Small intestine (tissue), 7 donors: ENCODE measurements at regions not wholly inside any gene's neighbourhood (a gene's known extent, or its start where the extent isn't known, plus 50 kb on each side); places are given as distances from the start of the nearest gene placed in this dataset.

Experiments
- DNase-seq, 2 donors: peaks; one replicate each; pipeline versions ENCODE4 v3.0.0 to v3.0.0-alpha.2; 2013
- FAIRE-seq: peaks from 2 replicates; lab custom pipeline; 2012; peaks lifted over from hg19 to GRCh38; lab: Jason Lieb, UNC
- H3K27ac ChIP-seq, 3 donors: one replicate each; pipeline ENCODE4 v1.5.1; 2013; ENCODE audit warnings: low read length in 2 of 3, mild to moderate bottlenecking in 2 of 3, control low read depth in 1 of 3, inconsistent platforms in 1 of 3, low read depth in 1 of 3, moderate library complexity in 1 of 3
- H3K27me3 ChIP-seq, 3 donors: one replicate each; pipeline ENCODE4 v1.6.1; 2013; ENCODE audit warnings: low read length in 3 of 3, inconsistent platforms in 1 of 3; ENCODE audit not compliant: control insufficient read depth in 3 of 3, insufficient read depth in 3 of 3
- H3K36me3 ChIP-seq, 3 donors: one replicate each; pipeline ENCODE4 v1.6.1; 2013; ENCODE audit warnings: low read length in 3 of 3, inconsistent platforms in 1 of 3, low read depth in 1 of 3, mild to moderate bottlenecking in 1 of 3, moderate library complexity in 1 of 3; ENCODE audit not compliant: control insufficient read depth in 3 of 3, insufficient read depth in 2 of 3
- H3K4me1 ChIP-seq, 3 donors: one replicate each; pipeline ENCODE4 v1.6.1; 2013; ENCODE audit warnings: low read length in 2 of 3, inconsistent platforms in 1 of 3, low read depth in 1 of 3, mild to moderate bottlenecking in 1 of 3, moderate library complexity in 1 of 3; ENCODE audit not compliant: control insufficient read depth in 3 of 3, insufficient read depth in 2 of 3
- H3K4me3 ChIP-seq, 3 donors: one replicate each; pipeline ENCODE4 v1.5.1; 2013; ENCODE audit warnings: low read length in 3 of 3, control low read depth in 1 of 3, inconsistent platforms in 1 of 3, low read depth in 1 of 3, mild to moderate bottlenecking in 1 of 3, moderate library complexity in 1 of 3
- H3K9me3 ChIP-seq, 2 donors: one replicate each; pipeline ENCODE4 v1.6.1; 2013; ENCODE audit warnings: low read depth in 1 of 2, low read length in 1 of 2; ENCODE audit not compliant: control insufficient read depth in 2 of 2, insufficient read depth in 1 of 2
- WGBS, 3 donors: extraction: QIAGEN DNeasy Blood & Tissue Kit; methylation state at CpG; one replicate each; pipeline ENCODE4 v1.1.7; 2013; 5-methylcytosine and 5-hydroxymethylcytosine counted together
- donor health status: healthy with polysubstance abuse.
- donor health status: control.
- donor health status: control.
- donor health status: Bipolar disorder and iron deficiency.
- donor health status: healthy.

DNA sequence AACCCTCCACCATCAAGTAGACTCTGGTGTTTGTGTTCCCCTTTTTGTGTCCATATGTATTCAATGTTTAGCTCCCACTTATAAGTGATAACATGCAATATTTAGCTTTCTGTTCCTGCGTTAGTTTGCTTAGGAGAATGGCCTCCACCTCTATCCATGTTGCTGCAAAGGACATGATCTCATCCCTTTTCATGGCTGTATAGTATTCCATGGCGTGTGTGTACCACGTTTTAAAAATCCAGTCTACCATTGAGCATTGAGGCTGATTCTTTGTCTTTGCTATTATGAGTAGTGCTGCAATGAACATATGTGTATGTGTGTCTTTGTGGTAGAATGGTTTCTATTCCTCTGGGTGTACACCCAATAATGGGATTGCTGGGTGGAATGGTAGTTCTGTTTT is 140.1 kb downstream of the BASP1 start:
- Histone ChIP-seq H3K36me3 (no peaks in the 10 kb centered on the region), H3K27ac (no peak overlapping the region), H3K4me1 (no peaks in the 10 kb centered on the region), H3K4me3 (no peak overlapping the region), H3K9me3 (peaks cover 0 to 4% of the 10 kb centered on the region in 2 donors), H3K27me3 (no peaks in the 10 kb centered on the region)
- DNase-seq (no peak), FAIRE-seq (no peak)
- WGBS, 3 donors = 85 to 91% (median 89%) methylated on average over 3 of the region's 3 CpGs

DNA sequence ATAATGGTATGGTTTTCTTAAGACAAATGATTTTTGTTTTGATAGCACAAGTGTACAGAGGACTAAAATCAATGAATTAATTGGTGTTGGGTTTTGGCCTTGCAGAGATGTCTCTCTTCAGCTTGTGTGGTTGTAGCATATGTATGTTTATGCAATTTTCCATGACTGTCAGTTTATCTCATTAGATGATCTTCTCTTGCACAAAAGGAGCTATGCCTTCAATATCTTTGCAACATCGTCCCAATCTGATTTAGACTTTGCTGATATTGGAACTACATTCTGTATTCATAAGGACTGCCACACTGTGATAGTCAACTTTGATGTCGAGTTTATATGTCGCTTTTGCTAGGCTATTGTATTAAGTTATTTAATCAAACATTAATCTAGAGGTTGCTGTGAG is 140.0 kb upstream of the TAF11L2 start:
- WGBS, 3 donors = 84 to 89% (median 89%) methylated on average over 3 of the region's 3 CpGs
- FAIRE-seq (no peak), DNase-seq (no peak)
- H3K4me3 ChIP-seq = no peak overlapping the region
- peaks cover 0 to 4% of the 10 kb centered on the region in 2 donors for H3K9me3 ChIP-seq
- H3K27me3 ChIP-seq = no peaks in the 10 kb centered on the region
- H3K36me3 ChIP-seq = no peaks in the 10 kb centered on the region
- no peak overlapping the region for H3K27ac ChIP-seq
- H3K4me1 ChIP-seq = no peaks in the 10 kb centered on the region

DNA sequence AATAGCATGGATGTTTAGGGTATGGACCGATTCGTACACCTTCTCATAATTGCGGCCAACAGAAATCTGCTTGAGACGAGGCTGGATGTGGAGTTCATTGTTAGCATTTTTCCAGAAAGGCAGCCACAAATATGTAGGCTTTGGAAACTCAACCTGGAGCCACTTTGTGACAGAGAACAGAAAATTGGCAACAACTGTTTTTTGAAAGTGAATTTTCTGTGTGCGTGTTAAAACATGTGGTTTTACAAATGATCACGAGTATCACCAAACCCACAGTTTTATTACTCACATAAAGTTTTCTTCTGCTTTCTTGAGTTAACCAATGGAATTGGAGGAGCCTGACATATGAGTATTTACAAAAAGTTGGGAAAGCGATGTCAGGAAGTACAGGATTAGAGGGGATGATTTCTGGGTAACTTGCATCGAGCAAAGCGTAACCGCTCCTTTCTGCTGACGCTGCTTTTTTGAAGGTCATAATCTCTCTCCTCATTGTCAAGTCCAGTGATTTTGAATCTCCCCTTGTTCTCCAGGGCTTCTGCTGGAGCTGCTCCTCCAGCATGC is 138.5 kb upstream of the TAF11L2 start:
- Histone ChIP-seq H3K4me1 (no peaks in the 10 kb centered on the region), H3K36me3 (no peaks in the 10 kb centered on the region), H3K27me3 (no peaks in the 10 kb centered on the region), H3K4me3 (no peak overlapping the region), H3K27ac (peak overlapping the region in 1 of 3 donors; percentile 5), H3K9me3 (peaks cover 0 to 4% of the 10 kb centered on the region in 2 donors)
- 73 to 86% (median 80%) methylated on average over 11 of the region's 11 CpGs for WGBS, 3 donors
- no peak for DNase-seq
- no peak for FAIRE-seq

DNA sequence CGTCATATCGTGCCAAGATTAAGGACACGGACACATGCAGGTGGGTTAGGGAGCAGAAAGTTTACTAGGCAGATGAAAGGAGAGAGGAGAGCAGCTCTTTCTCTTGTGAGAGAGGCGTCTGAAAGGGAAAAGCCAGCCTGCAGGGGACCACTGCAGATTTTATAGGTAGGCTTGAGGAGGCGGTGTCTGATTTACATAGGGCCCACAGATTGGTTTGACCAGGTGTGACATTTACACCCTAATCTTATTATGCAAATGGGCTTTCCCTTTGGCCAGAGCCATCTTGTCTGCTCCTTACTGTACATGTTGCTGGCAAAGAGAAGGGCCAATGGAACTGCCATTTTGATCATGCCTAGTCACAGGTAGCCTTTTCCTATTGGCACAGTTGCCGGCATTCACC is 137.2 kb upstream of the TAF11L2 start:
- Histone ChIP-seq H3K9me3 (peaks cover 0 to 4% of the 10 kb centered on the region in 2 donors), H3K36me3 (no peaks in the 10 kb centered on the region), H3K4me1 (no peaks in the 10 kb centered on the region), H3K27me3 (no peaks in the 10 kb centered on the region), H3K4me3 (no peak overlapping the region), H3K27ac (no peak overlapping the region)
- 91 to 95% (median 95%) methylated on average over 6 of the region's 6 CpGs for whole genome bisulfite sequencing, 3 donors
- FAIRE-seq (no peak), DNase-seq (no peak)

DNA sequence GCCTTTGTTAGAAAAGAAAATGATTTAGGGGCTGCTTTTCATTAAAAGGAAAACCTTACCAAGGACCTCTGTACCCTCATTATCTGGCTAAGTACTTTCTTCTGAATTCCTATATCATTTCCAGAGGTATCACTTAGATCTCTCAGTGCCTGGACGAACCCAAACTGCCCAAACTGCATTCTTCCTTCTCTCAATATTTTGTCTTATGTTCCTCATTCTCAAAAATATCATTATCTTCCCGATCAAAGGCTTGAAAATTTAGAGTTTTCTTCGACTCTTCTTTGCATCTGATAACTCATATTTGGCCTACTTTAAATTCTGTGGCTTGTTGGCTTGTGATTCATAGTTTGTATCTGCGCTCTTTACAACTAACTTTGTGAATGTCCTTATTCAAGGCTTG is 136.7 kb upstream of the TAF11L2 start:
- 63 to 82% (median 68%) methylated on average over 4 of the region's 4 CpGs for WGBS, 3 donors
- Histone ChIP-seq H3K27ac (no peak overlapping the region), H3K4me3 (no peak overlapping the region), H3K4me1 (no peaks in the 10 kb centered on the region), H3K36me3 (no peaks in the 10 kb centered on the region), H3K9me3 (peaks cover 0 to 4% of the 10 kb centered on the region in 2 donors), H3K27me3 (no peaks in the 10 kb centered on the region)
- no peak for FAIRE-seq
- no peak for DNase-seq

DNA sequence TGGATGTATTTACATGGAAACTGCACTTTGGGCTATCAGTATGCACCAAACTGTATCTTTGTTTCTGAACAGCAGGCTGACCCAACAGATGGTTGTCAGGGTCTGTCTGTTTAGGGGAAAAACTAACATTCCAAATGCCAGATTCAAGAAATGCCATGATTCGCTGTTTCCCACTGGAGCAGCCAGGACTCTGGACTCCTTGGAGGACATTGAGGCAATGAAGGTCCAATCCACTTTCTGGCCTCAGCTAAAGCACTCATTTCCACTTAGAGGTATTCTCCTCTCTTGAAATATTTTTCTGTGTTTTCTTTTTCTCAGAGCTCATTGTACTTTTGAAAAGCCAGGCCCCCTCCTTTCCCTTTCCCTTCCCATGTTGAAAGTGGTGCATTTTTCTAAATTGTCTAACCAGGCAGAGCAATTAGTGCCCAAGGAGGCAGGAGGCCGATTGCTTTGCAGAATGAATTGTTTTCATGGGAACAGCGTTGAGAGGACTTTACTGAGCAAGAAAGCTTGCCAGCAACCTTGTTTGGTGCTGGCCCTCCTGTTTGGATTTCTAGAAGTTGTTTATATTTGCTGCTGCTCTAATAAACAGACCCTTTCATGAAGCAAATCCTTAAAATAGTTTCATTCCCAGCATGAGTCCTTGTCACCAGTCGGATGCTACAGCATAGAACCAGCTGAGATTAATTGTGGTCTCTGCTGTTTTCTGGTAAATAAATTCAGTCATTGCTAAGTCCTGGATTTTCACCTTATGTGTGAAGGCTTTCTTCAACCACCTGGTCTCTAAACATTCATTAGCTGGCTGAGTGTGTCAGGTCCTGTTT is 132.8 kb upstream of the TAF11L2 start:
- 46 to 47% (median 47%) methylated on average over 4 of the region's 4 CpGs for WGBS, 3 donors
- no peaks in the 10 kb centered on the region for H3K9me3 ChIP-seq
- no peak overlapping the region for H3K4me3 ChIP-seq
- H3K4me1 ChIP-seq = no peaks in the 10 kb centered on the region
- FAIRE-seq (no peak), DNase-seq (peak in 1 of 2 donors; percentile 11)
- H3K27ac ChIP-seq = peak overlapping the region in 2 of 3 donors; percentile 33 to 40
- H3K27me3 ChIP-seq = no peaks in the 10 kb centered on the region
- no peaks in the 10 kb centered on the region for H3K36me3 ChIP-seq

DNA sequence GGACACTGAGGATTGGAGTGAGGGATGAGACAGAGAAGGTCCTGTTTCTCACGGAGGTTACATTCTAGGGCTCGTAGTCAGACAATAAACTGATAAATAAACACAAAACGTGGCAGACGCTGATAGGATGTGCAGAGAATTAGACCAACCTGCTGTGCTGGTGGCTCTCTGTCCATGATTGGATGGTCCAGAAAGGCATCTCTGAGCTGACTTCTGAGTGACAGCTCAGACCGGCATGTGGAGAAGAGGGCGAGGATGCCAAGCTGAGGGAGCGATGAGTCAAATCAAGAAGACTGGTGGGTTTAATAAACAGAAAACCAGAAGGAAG is 132.3 kb upstream of the TAF11L2 start:
- WGBS, 3 donors = 50 to 56% (median 53%) methylated on average over 7 of the region's 7 CpGs
- peak overlapping the region in 2 of 3 donors; percentile 33 to 40 for H3K27ac ChIP-seq
- no peaks in the 10 kb centered on the region for H3K27me3 ChIP-seq
- H3K9me3 ChIP-seq = no peaks in the 10 kb centered on the region
- FAIRE-seq = no peak
- no peak overlapping the region for H3K4me3 ChIP-seq
- H3K4me1 ChIP-seq = no peaks in the 10 kb centered on the region
- no peaks in the 10 kb centered on the region for H3K36me3 ChIP-seq
- peak in 1 of 2 donors; percentile 18 for DNase-seq

DNA sequence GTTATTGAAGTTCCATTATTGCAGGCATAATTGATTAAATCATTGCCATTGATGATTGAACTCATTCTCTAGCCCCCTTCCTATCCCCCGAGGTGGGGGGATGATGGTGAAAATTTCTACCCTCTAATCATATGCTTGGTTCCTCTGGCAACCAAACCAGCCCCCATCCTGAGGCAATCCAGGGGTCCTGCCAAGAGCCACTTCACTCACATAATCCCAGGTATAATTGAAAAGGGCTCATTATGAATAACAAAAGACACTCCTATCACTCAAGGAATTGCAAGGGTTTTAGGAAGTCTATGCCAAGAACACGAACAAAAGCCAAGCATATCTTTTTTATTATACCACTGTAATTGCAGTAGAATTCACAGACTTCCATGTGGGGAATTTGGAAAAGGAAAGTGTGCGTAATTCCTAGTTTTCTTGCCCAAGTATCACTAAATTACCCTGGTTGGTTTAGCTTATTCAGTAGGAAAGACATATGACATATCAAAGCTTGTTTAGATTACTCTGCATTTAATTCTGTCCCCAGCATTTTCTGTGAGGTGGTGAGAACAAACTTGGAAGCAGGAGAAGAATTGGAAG is 130.7 kb upstream of the TAF11L2 start:
- 69 to 74% (median 74%) methylated on average over 3 of the region's 3 CpGs for WGBS, 3 donors
- Histone ChIP-seq H3K36me3 (no peaks in the 10 kb centered on the region), H3K27me3 (no peaks in the 10 kb centered on the region), H3K4me1 (no peaks in the 10 kb centered on the region), H3K4me3 (no peak overlapping the region), H3K27ac (no peak overlapping the region), H3K9me3 (no peaks in the 10 kb centered on the region)
- FAIRE-seq (no peak), DNase-seq (no peak)
